ENCODE measurements at regions not wholly inside any gene's neighbourhood (a gene's known extent, or its start where the extent isn't known, plus 50 kb on each side); places are given as distances from the start of the nearest gene placed in this dataset.
"Not testable (repeated sequence)": the region's sequence is repeated elsewhere in the genome, so short reads cannot be mapped to it uniquely, and the experiment has no call there.

GRCh38 chr2:142362069-142362468 lies 231.3 kb upstream of the LRP1B start:
- H3K27ac ChIP-seq (ENCODE audit: insufficient read depth, low read length, poor library complexity, severe bottlenecking); H3K36me3 Mint-ChIP-seq; H3K27me3 ChIP-seq (ENCODE audit: control insufficient read depth, insufficient read depth, low read length); H3K36me3 ChIP-seq (ENCODE audit: control insufficient read depth, insufficient read depth, low read length); H3K4me3 Mint-ChIP-seq; H3K9me3 ChIP-seq (ENCODE audit: control insufficient read depth in 2 of 2, low read length in 2 of 2); DNase-seq; H3K4me1 Mint-ChIP-seq; H3K27ac Mint-ChIP-seq; H3K27me3 Mint-ChIP-seq; H3K4me1 ChIP-seq (ENCODE audit: control insufficient read depth, insufficient read depth, low read length, poor library complexity, severe bottlenecking); H3K4me3 ChIP-seq (ENCODE audit: low read depth, low read length); ATAC-seq (ENCODE audit: low read depth in 2 of 2): not testable (repeated sequence)
- peaks cover 0 to 19% (median 4%) of the 10 kb centered on the region in 7 donors for H3K9me3 Mint-ChIP-seq

- no peaks in the 10 kb centered on the region for H3K9me3 ChIP-seq (ENCODE audit: control insufficient read depth in 2 of 2, low read length in 2 of 2)
- no peaks in the 10 kb centered on the region for H3K4me1 Mint-ChIP-seq
- no peaks in the 10 kb centered on the region for H3K36me3 Mint-ChIP-seq
- no peaks in the 10 kb centered on the region for H3K27me3 ChIP-seq (ENCODE audit: control insufficient read depth, insufficient read depth, low read length)
- H3K27ac ChIP-seq (ENCODE audit: insufficient read depth, low read length, poor library complexity, severe bottlenecking), result no peak overlapping the region
- no peaks in the 10 kb centered on the region for H3K27me3 Mint-ChIP-seq
- no peak overlapping the region for H3K27ac Mint-ChIP-seq
- H3K9me3 Mint-ChIP-seq, result peaks cover 1 to 18% (median 5%) of the 10 kb centered on the region in 7 donors
- H3K4me3 ChIP-seq (ENCODE audit: low read depth, low read length), result no peak overlapping the region
- no peak overlapping the region for H3K4me3 Mint-ChIP-seq
- ATAC-seq (ENCODE audit: low read depth in 2 of 2) (no peak), DNase-seq (no peak)
- H3K36me3 ChIP-seq (ENCODE audit: control insufficient read depth, insufficient read depth, low read length), result no peaks in the 10 kb centered on the region
- no peaks in the 10 kb centered on the region for H3K4me1 ChIP-seq (ENCODE audit: control insufficient read depth, insufficient read depth, low read length, poor library complexity, severe bottlenecking)
Observed at GRCh38 chr2:142347751-142348150, 216.9 kb upstream of the LRP1B start.

GRCh38 chr2:142339261-142339660 lies 208.4 kb upstream of the LRP1B start:
- H3K27me3 Mint-ChIP-seq, result no peaks in the 10 kb centered on the region
- H3K4me3 ChIP-seq (ENCODE audit: low read depth, low read length), result no peak overlapping the region
- H3K4me1 Mint-ChIP-seq, result no peaks in the 10 kb centered on the region
- DNase-seq, result no peak
- H3K9me3 ChIP-seq (ENCODE audit: control insufficient read depth in 2 of 2, low read length in 2 of 2), result no peaks in the 10 kb centered on the region
- no peak overlapping the region for H3K27ac Mint-ChIP-seq
- no peaks in the 10 kb centered on the region for H3K4me1 ChIP-seq (ENCODE audit: control insufficient read depth, insufficient read depth, low read length, poor library complexity, severe bottlenecking)
- no peaks in the 10 kb centered on the region for H3K27me3 ChIP-seq (ENCODE audit: control insufficient read depth, insufficient read depth, low read length)
- H3K9me3 Mint-ChIP-seq, result peaks cover 3 to 21% (median 8%) of the 10 kb centered on the region in 7 donors
- no peaks in the 10 kb centered on the region for H3K36me3 Mint-ChIP-seq
- ATAC-seq (ENCODE audit: low read depth in 2 of 2), result no peak
- H3K36me3 ChIP-seq (ENCODE audit: control insufficient read depth, insufficient read depth, low read length), result no peaks in the 10 kb centered on the region
- no peak overlapping the region for H3K4me3 Mint-ChIP-seq
- no peak overlapping the region for H3K27ac ChIP-seq (ENCODE audit: insufficient read depth, low read length, poor library complexity, severe bottlenecking)

DNA sequence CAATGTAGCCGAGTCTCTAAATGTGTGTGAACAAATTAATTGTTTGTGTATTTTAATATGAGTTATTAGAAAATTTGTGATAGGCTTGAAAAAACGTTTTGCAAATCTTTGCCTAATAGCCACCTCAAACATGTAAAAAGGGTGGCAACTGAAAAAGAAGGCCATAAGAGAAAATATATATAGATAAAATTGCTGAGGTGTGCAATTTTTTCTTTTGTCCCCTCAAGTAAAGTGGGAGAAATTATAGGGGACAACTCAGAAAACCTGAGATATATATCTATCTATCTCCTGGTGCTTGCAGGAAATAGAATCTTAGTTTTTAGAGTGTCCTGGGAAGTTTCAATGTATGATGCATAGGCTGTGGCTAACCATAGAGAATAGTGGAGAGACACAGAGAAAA lies 201.4 kb upstream of the LRP1B start:
- Mint-ChIP-seq H3K27me3 (no peaks in the 10 kb centered on the region), H3K27ac (no peak overlapping the region), H3K4me1 (no peaks in the 10 kb centered on the region), H3K36me3 (no peaks in the 10 kb centered on the region), H3K9me3 (peaks cover 0 to 8% (median 5%) of the 10 kb centered on the region in 7 donors), H3K4me3 (no peak overlapping the region)
- H3K27ac ChIP-seq (ENCODE audit: insufficient read depth, low read length, poor library complexity, severe bottlenecking), result no peak overlapping the region
- ATAC-seq (ENCODE audit: low read depth in 2 of 2), result no peak
- H3K4me3 ChIP-seq (ENCODE audit: low read depth, low read length), result no peak overlapping the region
- no peaks in the 10 kb centered on the region for H3K27me3 ChIP-seq (ENCODE audit: control insufficient read depth, insufficient read depth, low read length)
- H3K36me3 ChIP-seq (ENCODE audit: control insufficient read depth, insufficient read depth, low read length), result no peaks in the 10 kb centered on the region
- no peak for DNase-seq
- H3K4me1 ChIP-seq (ENCODE audit: control insufficient read depth, insufficient read depth, low read length, poor library complexity, severe bottlenecking), result no peaks in the 10 kb centered on the region
- peaks cover 0 to 4% of the 10 kb centered on the region in 2 experiments for H3K9me3 ChIP-seq (ENCODE audit: control insufficient read depth in 2 of 2, low read length in 2 of 2)

DNA sequence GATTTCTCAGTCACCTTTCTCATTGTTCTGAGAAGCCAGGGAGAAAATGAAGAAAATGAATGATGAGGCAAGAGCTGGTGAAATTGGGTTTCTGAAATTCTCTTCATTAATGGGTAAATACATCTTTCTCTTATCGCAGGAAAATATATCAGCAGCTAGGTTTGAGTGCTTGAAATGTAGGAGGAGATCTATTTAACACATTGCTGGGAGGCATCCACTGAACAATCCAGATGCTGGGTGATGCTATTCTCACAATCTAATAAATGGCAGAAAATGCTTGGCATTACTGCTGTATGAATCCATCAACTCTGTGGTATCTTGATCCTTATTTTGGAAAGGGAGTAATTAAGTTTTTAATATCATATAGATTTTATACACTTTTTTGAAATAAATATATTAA lies 199.6 kb upstream of the LRP1B start:
- Histone ChIP-seq H3K4me3 (ENCODE audit: low read depth, low read length) (no peak overlapping the region), H3K4me1 (ENCODE audit: control insufficient read depth, insufficient read depth, low read length, poor library complexity, severe bottlenecking) (no peaks in the 10 kb centered on the region), H3K27ac (ENCODE audit: insufficient read depth, low read length, poor library complexity, severe bottlenecking) (no peak overlapping the region), H3K36me3 (ENCODE audit: control insufficient read depth, insufficient read depth, low read length) (no peaks in the 10 kb centered on the region), H3K9me3 (ENCODE audit: control insufficient read depth in 2 of 2, low read length in 2 of 2) (peaks cover 4% of the 10 kb centered on the region in 2 experiments), H3K27me3 (ENCODE audit: control insufficient read depth, insufficient read depth, low read length) (no peaks in the 10 kb centered on the region)
- H3K27me3 Mint-ChIP-seq, result no peaks in the 10 kb centered on the region
- H3K4me3 Mint-ChIP-seq, result no peak overlapping the region
- DNase-seq, result no peak
- no peaks in the 10 kb centered on the region for H3K4me1 Mint-ChIP-seq
- peaks cover 0 to 7% (median 5%) of the 10 kb centered on the region in 7 donors for H3K9me3 Mint-ChIP-seq
- H3K36me3 Mint-ChIP-seq, result no peaks in the 10 kb centered on the region
- no peak for ATAC-seq (ENCODE audit: low read depth in 2 of 2)
- no peak overlapping the region for H3K27ac Mint-ChIP-seq

DNA sequence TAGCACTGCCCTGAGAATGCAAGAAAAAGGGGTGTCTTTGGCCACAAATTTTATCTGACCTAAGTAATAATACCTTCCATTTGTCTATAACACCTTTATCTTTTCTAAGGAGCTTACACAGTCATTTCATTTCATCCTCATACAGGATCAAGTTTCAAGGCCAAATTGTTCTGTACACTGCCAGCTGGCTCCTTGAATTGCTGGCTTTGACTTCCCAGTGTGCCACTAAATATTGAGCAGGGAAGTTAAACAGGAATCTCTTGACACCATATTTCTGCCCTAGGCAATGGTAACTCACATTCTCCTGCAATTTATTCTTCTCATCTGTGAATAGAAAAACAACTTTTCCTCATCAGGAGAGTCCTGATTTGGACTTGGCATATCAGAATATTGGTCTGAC lies 195.1 kb upstream of the LRP1B start:
- H3K4me1 ChIP-seq (ENCODE audit: control insufficient read depth, insufficient read depth, low read length, poor library complexity, severe bottlenecking), result no peaks in the 10 kb centered on the region
- no peaks in the 10 kb centered on the region for H3K27me3 ChIP-seq (ENCODE audit: control insufficient read depth, insufficient read depth, low read length)
- no peaks in the 10 kb centered on the region for H3K36me3 ChIP-seq (ENCODE audit: control insufficient read depth, insufficient read depth, low read length)
- no peak overlapping the region for H3K27ac Mint-ChIP-seq
- no peak overlapping the region for H3K4me3 Mint-ChIP-seq
- H3K9me3 Mint-ChIP-seq, result peaks cover 0 to 7% (median 2%) of the 10 kb centered on the region in 7 donors
- ATAC-seq (ENCODE audit: low read depth in 2 of 2) (no peak), DNase-seq (no peak)
- no peaks in the 10 kb centered on the region for H3K36me3 Mint-ChIP-seq
- no peak overlapping the region for H3K27ac ChIP-seq (ENCODE audit: insufficient read depth, low read length, poor library complexity, severe bottlenecking)
- H3K27me3 Mint-ChIP-seq, result no peaks in the 10 kb centered on the region
- H3K4me3 ChIP-seq (ENCODE audit: low read depth, low read length), result no peak overlapping the region
- no peaks in the 10 kb centered on the region for H3K4me1 Mint-ChIP-seq
- peaks cover 0 to 4% of the 10 kb centered on the region in 2 experiments for H3K9me3 ChIP-seq (ENCODE audit: control insufficient read depth in 2 of 2, low read length in 2 of 2)

GRCh38 chr2:142323206-142323605 lies 192.4 kb upstream of the LRP1B start:
- Histone ChIP-seq H3K9me3 (ENCODE audit: control insufficient read depth in 2 of 2, low read length in 2 of 2) (peaks cover 0 to 4% of the 10 kb centered on the region in 2 experiments), H3K4me3 (ENCODE audit: low read depth, low read length) (no peak overlapping the region), H3K27ac (ENCODE audit: insufficient read depth, low read length, poor library complexity, severe bottlenecking) (no peak overlapping the region), H3K36me3 (ENCODE audit: control insufficient read depth, insufficient read depth, low read length) (no peaks in the 10 kb centered on the region), H3K4me1 (ENCODE audit: control insufficient read depth, insufficient read depth, low read length, poor library complexity, severe bottlenecking) (no peaks in the 10 kb centered on the region), H3K27me3 (ENCODE audit: control insufficient read depth, insufficient read depth, low read length) (no peaks in the 10 kb centered on the region)
- H3K4me1 Mint-ChIP-seq, result no peaks in the 10 kb centered on the region
- H3K27me3 Mint-ChIP-seq, result no peaks in the 10 kb centered on the region
- no peak overlapping the region for H3K27ac Mint-ChIP-seq
- DNase-seq (no peak), ATAC-seq (ENCODE audit: low read depth in 2 of 2) (no peak)
- H3K4me3 Mint-ChIP-seq, result no peak overlapping the region
- no peaks in the 10 kb centered on the region for H3K36me3 Mint-ChIP-seq
- peaks cover 0 to 11% (median 3%) of the 10 kb centered on the region in 7 donors for H3K9me3 Mint-ChIP-seq

GRCh38 chr2:142321706-142322280 lies 191.0 kb upstream of the LRP1B start:
- Mint-ChIP-seq H3K36me3 (no peaks in the 10 kb centered on the region), H3K27ac (no peak overlapping the region), H3K4me1 (no peaks in the 10 kb centered on the region), H3K27me3 (no peaks in the 10 kb centered on the region), H3K4me3 (no peak overlapping the region), H3K9me3 (peaks cover 0 to 11% (median 3%) of the 10 kb centered on the region in 7 donors)
- Histone ChIP-seq H3K4me1 (ENCODE audit: control insufficient read depth, insufficient read depth, low read length, poor library complexity, severe bottlenecking) (no peaks in the 10 kb centered on the region), H3K4me3 (ENCODE audit: low read depth, low read length) (no peak overlapping the region), H3K27me3 (ENCODE audit: control insufficient read depth, insufficient read depth, low read length) (no peaks in the 10 kb centered on the region), H3K36me3 (ENCODE audit: control insufficient read depth, insufficient read depth, low read length) (no peaks in the 10 kb centered on the region), H3K9me3 (ENCODE audit: control insufficient read depth in 2 of 2, low read length in 2 of 2) (peaks cover 0 to 4% of the 10 kb centered on the region in 2 experiments), H3K27ac (ENCODE audit: insufficient read depth, low read length, poor library complexity, severe bottlenecking) (no peak overlapping the region)
- no peak for DNase-seq
- ATAC-seq (ENCODE audit: low read depth in 2 of 2), result no peak

All from CD4-positive, CD25-positive, alpha-beta regulatory T cell (primary cell).